GM04504 (cell line): ENCODE measurements at regions not wholly inside any gene's neighbourhood (a gene's known extent, or its start where the extent isn't known, plus 50 kb on each side); places are given as distances from the start of the nearest gene placed in this dataset.
"Not testable (repeated sequence)": the region's sequence is repeated elsewhere in the genome, so short reads cannot be mapped to it uniquely, and the experiment has no call there.

Source experiments
- DNase-seq: peaks from one replicate; pipeline ENCODE4 v3.0.0-alpha.2; 2012; ENCODE audit warnings: low read depth

- no peak for DNase-seq
Observed at GRCh38 chr12:59082952-59083351, 162.6 kb upstream of the LRIG3 start.

GRCh38 chr12:59080101-59080500 is 159.8 kb upstream of the LRIG3 start:
- no peak for DNase-seq

GRCh38 chr12:59079472-59079871 is 159.2 kb upstream of the LRIG3 start:
- DNase-seq: no peak

- DNase-seq: no peak
Observed at GRCh38 chr12:59079002-59079401, 158.7 kb upstream of the LRIG3 start.

- DNase-seq: no peak
Observed at GRCh38 chr12:59077575-59078426, 157.5 kb upstream of the LRIG3 start.

- DNase-seq: no peak
Observed at GRCh38 chr12:59077153-59077552, 156.8 kb upstream of the LRIG3 start.

- no peak for DNase-seq
Observed at GRCh38 chr12:59076622-59077021, 156.3 kb upstream of the LRIG3 start.

- DNase-seq: no peak
Observed at GRCh38 chr12:59075968-59076490, 155.7 kb upstream of the LRIG3 start.

- DNase-seq: no peak
Observed at GRCh38 chr12:59075141-59075540, 154.8 kb upstream of the LRIG3 start.

- DNase-seq: no peak
Observed at GRCh38 chr12:59070322-59070933, 150.1 kb upstream of the LRIG3 start.

- DNase-seq: no peak
Observed at GRCh38 chr12:59069516-59069915, 149.2 kb upstream of the LRIG3 start.

- DNase-seq: no peak
Observed at GRCh38 chr12:59068436-59068835, 148.1 kb upstream of the LRIG3 start.

- peak; percentile 38 for DNase-seq
Observed at GRCh38 chr12:59067083-59067482, 146.8 kb upstream of the LRIG3 start.

GRCh38 chr12:59066445-59066844 is 146.1 kb upstream of the LRIG3 start:
- no peak for DNase-seq

GRCh38 chr12:59059088-59059935 is 139.0 kb upstream of the LRIG3 start:
- DNase-seq: no peak

GRCh38 chr12:59056966-59057365 is 136.7 kb upstream of the LRIG3 start:
- no peak for DNase-seq

GRCh38 chr12:59055204-59055860 is 135.0 kb upstream of the LRIG3 start:
- no peak for DNase-seq

- not testable (repeated sequence) for DNase-seq
Observed at GRCh38 chr12:59053266-59053899, 133.1 kb upstream of the LRIG3 start.

- DNase-seq: no peak
Observed at GRCh38 chr12:59046763-59047534, 126.6 kb upstream of the LRIG3 start.

- DNase-seq: no peak
Observed at GRCh38 chr12:59044791-59045190, 124.5 kb upstream of the LRIG3 start.
